ENCODE measurements at regions not wholly inside any gene's neighbourhood (a gene's known extent, or its start where the extent isn't known, plus 50 kb on each side); places are given as distances from the start of the nearest gene placed in this dataset.
"Not testable (repeated sequence)": the region's sequence is repeated elsewhere in the genome, so short reads cannot be mapped to it uniquely, and the experiment has no call there.

DNA sequence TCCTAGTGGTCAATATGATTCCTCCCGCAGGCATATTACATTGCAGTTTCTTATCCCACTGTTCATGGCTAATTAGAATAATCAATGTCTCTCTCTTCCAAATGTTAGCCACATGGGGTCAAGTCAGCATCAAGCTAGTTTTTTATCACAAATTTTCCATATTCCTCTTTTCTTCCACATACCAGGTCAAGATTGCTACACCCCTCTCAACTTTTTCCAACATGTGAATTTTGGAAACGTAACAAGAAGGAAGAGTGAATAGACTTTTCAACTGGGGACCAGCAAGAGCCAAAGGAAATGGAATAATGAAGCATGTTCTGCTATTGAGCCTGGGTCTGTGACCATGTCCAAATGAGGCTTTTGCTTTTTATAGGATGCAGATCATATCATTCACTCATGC, 65.1 kb downstream of the SOD2 start:
- TF ChIP-seq ZNF274 (IDR thresholded peaks at IDR 0.05; ENCODE audit: low read depth, low read length), result no peak
- TF ChIP-seq SUZ12 (IDR thresholded peaks at IDR 0.05; ENCODE audit: extremely low read depth, insufficient read depth, insufficient read length), result no peak
- no peak for TF ChIP-seq YY1 (IDR thresholded peaks at IDR 0.05; ENCODE audit: insufficient read depth, insufficient read length)
- Histone ChIP-seq H3K9ac (ENCODE audit: insufficient read length, low read depth) (no peak overlapping the region), H3K9me3 (ENCODE audit: insufficient read depth, low read length) (no peaks in the 10 kb centered on the region), H3K36me3 (ENCODE audit: insufficient read depth, insufficient read length, low read length) (no peaks in the 10 kb centered on the region), H3K4me1 (ENCODE audit: insufficient read depth, insufficient read length) (peaks cover 1% of the 10 kb centered on the region), H3K4me3 (ENCODE audit: insufficient read length, low read depth) (no peak overlapping the region), H3K27me3 (ENCODE audit: insufficient read depth, insufficient read length) (no peaks in the 10 kb centered on the region)
- no peak for DNase-seq (ENCODE audit: low read depth, low spot score)

DNA sequence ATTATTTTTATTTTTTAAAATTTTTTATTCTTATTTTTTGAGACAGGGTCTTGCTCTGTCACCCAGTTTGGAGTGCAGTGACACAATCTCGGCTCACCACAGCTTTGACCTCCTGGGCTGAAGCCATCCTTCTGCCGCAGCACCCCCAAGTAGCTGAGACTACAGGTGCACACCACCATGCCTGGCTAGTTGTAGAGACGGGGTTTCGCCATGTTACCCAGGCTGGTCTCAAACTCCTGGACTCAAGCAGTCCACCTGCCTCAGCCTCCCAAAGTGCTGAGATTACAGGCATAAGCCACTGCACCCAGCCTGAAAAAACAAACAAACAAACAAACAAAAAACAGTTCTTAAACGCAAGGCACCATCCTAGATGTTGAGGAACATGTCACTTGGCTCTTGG, 66.5 kb downstream of the SOD2 start:
- H3K4me3 ChIP-seq (ENCODE audit: insufficient read length, low read depth); H3K4me1 ChIP-seq (ENCODE audit: insufficient read depth, insufficient read length); H3K36me3 ChIP-seq (ENCODE audit: insufficient read depth, insufficient read length, low read length); H3K9me3 ChIP-seq (ENCODE audit: insufficient read depth, low read length); H3K27me3 ChIP-seq (ENCODE audit: insufficient read depth, insufficient read length); DNase-seq (ENCODE audit: low read depth, low spot score); H3K9ac ChIP-seq (ENCODE audit: insufficient read length, low read depth): not testable (repeated sequence)

DNA sequence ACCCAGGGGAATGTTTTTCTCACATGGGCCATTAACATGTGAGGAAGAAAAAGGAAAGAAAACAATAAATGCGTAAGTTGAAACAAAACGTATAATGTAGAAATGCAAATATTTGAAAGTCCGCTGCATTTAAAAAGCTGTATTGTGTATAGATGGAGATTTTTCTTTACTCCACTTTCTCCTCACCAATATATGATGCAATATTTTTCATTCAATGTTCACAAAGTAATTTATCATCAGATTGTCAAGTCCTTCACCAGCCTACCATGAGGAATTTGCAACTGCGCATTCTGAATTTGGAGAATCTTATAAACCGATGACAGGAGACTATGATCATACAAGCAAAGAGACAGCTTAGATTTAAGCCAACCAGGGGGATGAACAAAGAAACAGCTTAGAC, 69.9 kb downstream of the SOD2 start:
- Histone ChIP-seq H3K4me1 (ENCODE audit: insufficient read depth, insufficient read length) (no peaks in the 10 kb centered on the region), H3K27me3 (ENCODE audit: insufficient read depth, insufficient read length) (no peaks in the 10 kb centered on the region), H3K9me3 (ENCODE audit: insufficient read depth, low read length) (no peaks in the 10 kb centered on the region), H3K4me3 (ENCODE audit: insufficient read length, low read depth) (no peak overlapping the region), H3K36me3 (ENCODE audit: insufficient read depth, insufficient read length, low read length) (no peaks in the 10 kb centered on the region), H3K9ac (ENCODE audit: insufficient read length, low read depth) (no peak overlapping the region)
- TF ChIP-seq SUZ12 (IDR thresholded peaks at IDR 0.05; ENCODE audit: extremely low read depth, insufficient read depth, insufficient read length) (no peak), YY1 (IDR thresholded peaks at IDR 0.05; ENCODE audit: insufficient read depth, insufficient read length) (no peak), ZNF274 (IDR thresholded peaks at IDR 0.05; ENCODE audit: low read depth, low read length) (no peak)
- no peak for DNase-seq (ENCODE audit: low read depth, low spot score)

DNA sequence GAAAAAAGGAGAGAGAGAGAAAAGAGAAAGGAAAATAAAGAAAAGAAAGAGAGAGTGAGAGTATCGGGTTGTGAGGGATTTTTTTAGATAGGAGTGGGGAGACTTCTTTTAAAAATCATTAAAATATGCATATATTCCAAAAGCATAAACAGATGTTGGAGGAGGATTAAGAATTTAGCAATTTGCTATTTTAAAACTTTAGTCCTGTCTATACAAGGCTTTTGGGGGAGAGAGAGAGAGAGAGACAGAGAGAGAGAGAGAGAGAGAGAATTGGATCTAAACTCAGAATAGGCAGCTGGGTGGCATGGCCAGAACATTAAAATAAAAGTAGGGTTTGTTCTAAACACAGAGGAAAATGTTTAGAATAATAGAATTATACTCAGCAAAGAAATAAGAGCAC, 72.1 kb downstream of the SOD2 start:
- no peaks in the 10 kb centered on the region for H3K4me1 ChIP-seq (ENCODE audit: insufficient read depth, insufficient read length)
- H3K27me3 ChIP-seq (ENCODE audit: insufficient read depth, insufficient read length), result no peaks in the 10 kb centered on the region
- peaks cover 10% of the 10 kb centered on the region; the same call in 1 of the 2 replicates for H3K9me3 ChIP-seq (ENCODE audit: insufficient read depth, low read length)
- DNase-seq (ENCODE audit: low read depth, low spot score), result no peak
- no peak overlapping the region for H3K4me3 ChIP-seq (ENCODE audit: insufficient read length, low read depth)
- no peaks in the 10 kb centered on the region for H3K36me3 ChIP-seq (ENCODE audit: insufficient read depth, insufficient read length, low read length)
- TF ChIP-seq SUZ12 (IDR thresholded peaks at IDR 0.05; ENCODE audit: extremely low read depth, insufficient read depth, insufficient read length) (no peak), YY1 (IDR thresholded peaks at IDR 0.05; ENCODE audit: insufficient read depth, insufficient read length) (no peak), ZNF274 (IDR thresholded peaks at IDR 0.05; ENCODE audit: low read depth, low read length) (no peak)
- no peak overlapping the region for H3K9ac ChIP-seq (ENCODE audit: insufficient read length, low read depth)

DNA sequence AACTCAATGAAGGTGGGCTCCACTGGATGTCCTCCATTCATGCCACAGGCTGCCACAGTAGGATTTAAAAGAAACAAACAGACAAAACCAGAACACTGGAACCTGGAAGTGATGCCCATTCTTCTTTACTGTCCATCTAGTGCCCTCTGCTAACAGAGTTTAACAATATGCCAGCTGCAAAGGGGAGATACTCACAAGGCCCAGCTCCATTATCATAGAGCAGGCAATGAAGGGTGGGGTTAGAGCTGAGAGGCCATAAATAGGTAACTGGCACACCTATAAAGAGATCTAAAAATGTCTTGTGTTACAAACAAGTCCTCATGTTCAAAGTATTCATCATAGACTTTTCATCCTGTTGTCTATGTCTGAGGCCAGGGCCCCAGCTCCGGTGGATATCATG, 75.6 kb downstream of the SOD2 start:
- H3K27me3 ChIP-seq (ENCODE audit: insufficient read depth, insufficient read length), result no peaks in the 10 kb centered on the region
- H3K4me1 ChIP-seq (ENCODE audit: insufficient read depth, insufficient read length), result no peaks in the 10 kb centered on the region
- TF ChIP-seq SUZ12 (IDR thresholded peaks at IDR 0.05; ENCODE audit: extremely low read depth, insufficient read depth, insufficient read length) (no peak), YY1 (IDR thresholded peaks at IDR 0.05; ENCODE audit: insufficient read depth, insufficient read length) (no peak), ZNF274 (IDR thresholded peaks at IDR 0.05; ENCODE audit: low read depth, low read length) (no peak)
- H3K4me3 ChIP-seq (ENCODE audit: insufficient read length, low read depth), result no peak overlapping the region
- H3K36me3 ChIP-seq (ENCODE audit: insufficient read depth, insufficient read length, low read length), result no peaks in the 10 kb centered on the region
- DNase-seq (ENCODE audit: low read depth, low spot score), result no peak
- H3K9ac ChIP-seq (ENCODE audit: insufficient read length, low read depth), result no peak overlapping the region
- H3K9me3 ChIP-seq (ENCODE audit: insufficient read depth, low read length), result peaks cover 20% of the 10 kb centered on the region; the same call in 1 of the 2 replicates

DNA sequence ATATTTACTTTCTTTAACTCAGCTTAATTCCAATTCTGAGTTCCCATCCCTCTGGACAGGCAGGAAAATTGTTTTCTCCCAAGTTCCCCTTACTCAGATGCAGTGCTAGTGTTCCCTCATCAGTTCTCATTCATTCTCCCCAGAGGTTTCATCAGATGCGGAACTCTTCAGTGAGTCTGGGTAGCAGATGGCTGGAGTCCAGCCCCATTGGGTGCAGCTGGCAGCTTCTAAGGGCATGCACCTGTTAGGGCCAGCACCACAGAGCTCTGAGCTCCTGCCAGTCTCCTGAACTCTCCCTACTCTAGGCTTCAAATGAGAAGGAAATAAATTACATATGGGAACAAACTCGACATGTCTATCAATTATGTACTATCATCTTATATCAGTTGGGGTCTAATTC, 76.6 kb downstream of the SOD2 start:
- Histone ChIP-seq H3K9ac (ENCODE audit: insufficient read length, low read depth) (no peak overlapping the region), H3K4me1 (ENCODE audit: insufficient read depth, insufficient read length) (no peaks in the 10 kb centered on the region), H3K4me3 (ENCODE audit: insufficient read length, low read depth) (no peak overlapping the region), H3K9me3 (ENCODE audit: insufficient read depth, low read length) (peaks cover 20% of the 10 kb centered on the region; the same call in 1 of the 2 replicates), H3K27me3 (ENCODE audit: insufficient read depth, insufficient read length) (no peaks in the 10 kb centered on the region), H3K36me3 (ENCODE audit: insufficient read depth, insufficient read length, low read length) (no peaks in the 10 kb centered on the region)
- no peak for DNase-seq (ENCODE audit: low read depth, low spot score)
- TF ChIP-seq ZNF274 (IDR thresholded peaks at IDR 0.05; ENCODE audit: low read depth, low read length) (no peak), YY1 (IDR thresholded peaks at IDR 0.05; ENCODE audit: insufficient read depth, insufficient read length) (no peak), SUZ12 (IDR thresholded peaks at IDR 0.05; ENCODE audit: extremely low read depth, insufficient read depth, insufficient read length) (no peak)

DNA sequence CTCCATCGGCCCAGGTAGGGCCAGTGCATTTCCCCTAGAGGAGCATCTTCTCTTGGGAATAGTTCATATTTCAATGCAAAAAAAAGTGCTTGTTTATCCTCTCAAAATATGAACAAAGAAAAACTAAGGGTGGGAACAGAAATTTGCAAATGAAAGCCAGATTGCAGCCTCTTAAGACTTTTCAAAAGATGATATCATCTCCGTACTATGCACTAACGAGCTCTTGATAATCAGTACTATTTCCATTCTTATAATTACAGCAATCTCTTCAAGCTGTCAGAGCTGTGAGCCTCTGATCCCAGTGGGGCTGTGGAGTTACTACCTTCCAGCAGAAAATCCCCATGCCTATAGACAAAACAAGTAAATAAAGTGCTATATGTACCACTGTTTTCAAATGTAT, 77.1 kb downstream of the SOD2 start:
- H3K4me3 ChIP-seq (ENCODE audit: insufficient read length, low read depth), result no peak overlapping the region
- H3K9ac ChIP-seq (ENCODE audit: insufficient read length, low read depth), result no peak overlapping the region
- no peaks in the 10 kb centered on the region for H3K4me1 ChIP-seq (ENCODE audit: insufficient read depth, insufficient read length)
- no peaks in the 10 kb centered on the region for H3K27me3 ChIP-seq (ENCODE audit: insufficient read depth, insufficient read length)
- H3K9me3 ChIP-seq (ENCODE audit: insufficient read depth, low read length), result peaks cover 20% of the 10 kb centered on the region; the same call in 1 of the 2 replicates
- no peaks in the 10 kb centered on the region for H3K36me3 ChIP-seq (ENCODE audit: insufficient read depth, insufficient read length, low read length)
- TF ChIP-seq ZNF274 (IDR thresholded peaks at IDR 0.05; ENCODE audit: low read depth, low read length), result no peak
- no peak for TF ChIP-seq SUZ12 (IDR thresholded peaks at IDR 0.05; ENCODE audit: extremely low read depth, insufficient read depth, insufficient read length)
- TF ChIP-seq YY1 (IDR thresholded peaks at IDR 0.05; ENCODE audit: insufficient read depth, insufficient read length), result no peak
- DNase-seq (ENCODE audit: low read depth, low spot score), result no peak

DNA sequence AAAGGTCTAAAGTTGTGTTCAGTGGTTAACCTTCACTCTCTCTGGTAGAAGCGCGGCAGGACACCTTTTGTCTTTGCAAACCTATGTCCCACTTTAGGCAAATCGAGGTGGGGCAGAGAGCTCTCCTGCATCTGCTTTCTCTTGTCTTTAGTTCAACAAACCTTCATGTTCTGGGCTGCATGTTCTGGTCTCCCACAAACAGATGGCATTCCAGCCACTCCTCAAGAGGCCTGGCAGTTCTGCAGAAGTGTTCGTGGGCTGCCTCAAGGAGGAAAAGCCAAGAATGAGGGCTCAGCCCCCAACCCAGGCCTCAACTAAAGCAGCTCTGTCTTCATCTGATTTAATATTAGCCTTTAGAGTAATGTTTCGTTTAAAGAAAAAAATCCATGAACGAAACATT, 82.2 kb downstream of the SOD2 start:
- no peak for DNase-seq (ENCODE audit: low read depth, low spot score)
- H3K27me3 ChIP-seq (ENCODE audit: insufficient read depth, insufficient read length), result no peaks in the 10 kb centered on the region
- TF ChIP-seq ZNF274 (IDR thresholded peaks at IDR 0.05; ENCODE audit: low read depth, low read length) (no peak), YY1 (IDR thresholded peaks at IDR 0.05; ENCODE audit: insufficient read depth, insufficient read length) (no peak), SUZ12 (IDR thresholded peaks at IDR 0.05; ENCODE audit: extremely low read depth, insufficient read depth, insufficient read length) (no peak)
- no peaks in the 10 kb centered on the region for H3K36me3 ChIP-seq (ENCODE audit: insufficient read depth, insufficient read length, low read length)
- no peak overlapping the region for H3K4me3 ChIP-seq (ENCODE audit: insufficient read length, low read depth)
- H3K9ac ChIP-seq (ENCODE audit: insufficient read length, low read depth), result no peak overlapping the region
- peaks cover 11% of the 10 kb centered on the region; the same call in 1 of the 2 replicates for H3K9me3 ChIP-seq (ENCODE audit: insufficient read depth, low read length)
- no peaks in the 10 kb centered on the region for H3K4me1 ChIP-seq (ENCODE audit: insufficient read depth, insufficient read length)

Measured in NT2/D1 (cell line).